SK-N-MC (cell line): ENCODE measurements at regions not wholly inside any gene's neighbourhood (a gene's known extent, or its start where the extent isn't known, plus 50 kb on each side); places are given as distances from the start of the nearest gene placed in this dataset.

ENCODE experiments used
- EZH2 ChIP-seq: fragments of 200-600 bp; sonication (generic); IDR thresholded peaks from one replicate; pipeline ENCODE4 v1.6.1; 2017; ENCODE audit warnings: antibody characterized with exemption
- POLR2AphosphoS5 ChIP-seq: IDR thresholded peaks from 2 replicates; pipeline ENCODE4 v1.6.1; 2012; ENCODE audit warnings: mild to moderate bottlenecking, low read depth, low read length, borderline replicate concordance

GRCh38 chr5:101782352-101783103 lies 513.6 kb downstream of the SLCO4C1 start:
- TF ChIP-seq POLR2AphosphoS5, result no peak
- no peak for TF ChIP-seq EZH2
